ENCODE measurements at regions not wholly inside any gene's neighbourhood (a gene's known extent, or its start where the extent isn't known, plus 50 kb on each side); places are given as distances from the start of the nearest gene placed in this dataset.

DNA sequence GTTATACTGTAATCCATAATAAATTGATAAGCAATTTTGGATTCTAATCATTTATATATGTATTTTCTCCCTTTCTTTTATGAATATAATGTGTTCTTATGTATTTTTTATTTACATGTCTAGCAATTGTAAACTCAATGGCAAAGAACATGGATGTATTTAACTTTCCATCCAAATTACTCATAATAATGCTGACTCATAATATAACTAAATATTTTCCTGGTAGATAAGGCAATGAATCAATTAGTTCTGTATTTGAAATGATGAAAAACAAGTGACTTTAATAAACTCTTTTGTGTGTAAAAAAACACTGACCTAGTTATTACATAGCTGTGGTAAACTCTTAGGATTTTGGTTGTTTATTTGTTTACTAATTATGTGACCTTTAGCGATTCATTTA is 211.2 kb downstream of the DTHD1 start:
- TF ChIP-seq, protein P1, sequence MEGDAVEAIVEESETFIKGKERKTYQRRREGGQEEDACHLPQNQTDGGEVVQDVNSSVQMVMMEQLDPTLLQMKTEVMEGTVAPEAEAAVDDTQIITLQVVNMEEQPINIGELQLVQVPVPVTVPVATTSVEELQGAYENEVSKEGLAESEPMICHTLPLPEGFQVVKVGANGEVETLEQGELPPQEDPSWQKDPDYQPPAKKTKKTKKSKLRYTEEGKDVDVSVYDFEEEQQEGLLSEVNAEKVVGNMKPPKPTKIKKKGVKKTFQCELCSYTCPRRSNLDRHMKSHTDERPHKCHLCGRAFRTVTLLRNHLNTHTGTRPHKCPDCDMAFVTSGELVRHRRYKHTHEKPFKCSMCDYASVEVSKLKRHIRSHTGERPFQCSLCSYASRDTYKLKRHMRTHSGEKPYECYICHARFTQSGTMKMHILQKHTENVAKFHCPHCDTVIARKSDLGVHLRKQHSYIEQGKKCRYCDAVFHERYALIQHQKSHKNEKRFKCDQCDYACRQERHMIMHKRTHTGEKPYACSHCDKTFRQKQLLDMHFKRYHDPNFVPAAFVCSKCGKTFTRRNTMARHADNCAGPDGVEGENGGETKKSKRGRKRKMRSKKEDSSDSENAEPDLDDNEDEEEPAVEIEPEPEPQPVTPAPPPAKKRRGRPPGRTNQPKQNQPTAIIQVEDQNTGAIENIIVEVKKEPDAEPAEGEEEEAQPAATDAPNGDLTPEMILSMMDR (IDR thresholded peaks at IDR 0.05), result no peak
- TF ChIP-seq POLR2A (IDR thresholded peaks at IDR 0.05) (no peak), POLR2AphosphoS5 (IDR thresholded peaks at IDR 0.05) (no peak)
